Neural cell (in vitro differentiated cells): ENCODE measurements at regions not wholly inside any gene's neighbourhood (a gene's known extent, or its start where the extent isn't known, plus 50 kb on each side); places are given as distances from the start of the nearest gene placed in this dataset.

Experiments
- EP300 ChIP-seq: fragments of 450-650 bp; conservative IDR thresholded peaks from 2 replicates; pipeline ENCODE4 v1.6.1; 2014; ENCODE audit warnings: antibody characterized with exemption, mild to moderate bottlenecking, moderate library complexity; ENCODE audit not compliant: poor library complexity, severe bottlenecking
- EZH2 ChIP-seq: fragments of 200-600, 300-800 bp; shearing (Covaris generic), sonication (generic); IDR thresholded peaks from 2 replicates; pipeline ENCODE4 v1.6.1; 2014; ENCODE audit warnings: antibody characterized with exemption, low read length, borderline replicate concordance, mild to moderate bottlenecking; ENCODE audit not compliant: insufficient read depth, poor library complexity, severe bottlenecking
- MXI1 ChIP-seq: fragments of 450-650 bp; conservative IDR thresholded peaks from 2 replicates; pipeline ENCODE4 v1.6.1; 2014; ENCODE audit warnings: antibody characterized with exemption, mild to moderate bottlenecking; ENCODE audit not compliant: poor library complexity, severe bottlenecking
- POLR2AphosphoS5 ChIP-seq: IDR thresholded peaks from 2 replicates; pipeline ENCODE4 v1.6.1; 2012
- RAD21 ChIP-seq: fragments of 450-650 bp; conservative IDR thresholded peaks from 2 replicates; pipeline ENCODE4 v1.6.1; 2014; ENCODE audit warnings: antibody characterized with exemption, mild to moderate bottlenecking, moderate library complexity
- SMC3 ChIP-seq: fragments of 450-650 bp; conservative IDR thresholded peaks from 2 replicates; pipeline ENCODE4 v1.6.1; 2014; ENCODE audit warnings: antibody characterized with exemption, mild to moderate bottlenecking, moderate library complexity; ENCODE audit not compliant: poor library complexity
- TAF1 ChIP-seq: IDR thresholded peaks from 2 replicates; pipeline ENCODE4 v1.6.1; 2012; ENCODE audit warnings: low read depth
- TF ChIP-seq, protein P1 (sequence below): IDR thresholded peaks from 2 replicates; pipeline ENCODE4 v1.6.1; 2012; ENCODE audit warnings: borderline replicate concordance
- TF ChIP-seq, protein P2 (sequence below): fragments of 450-650 bp; IDR thresholded peaks from 2 replicates; pipeline ENCODE4 v1.5.1; 2014; ENCODE audit warnings: antibody characterized with exemption, mild to moderate bottlenecking, moderate library complexity; ENCODE audit not compliant: poor library complexity, severe bottlenecking

DNA sequence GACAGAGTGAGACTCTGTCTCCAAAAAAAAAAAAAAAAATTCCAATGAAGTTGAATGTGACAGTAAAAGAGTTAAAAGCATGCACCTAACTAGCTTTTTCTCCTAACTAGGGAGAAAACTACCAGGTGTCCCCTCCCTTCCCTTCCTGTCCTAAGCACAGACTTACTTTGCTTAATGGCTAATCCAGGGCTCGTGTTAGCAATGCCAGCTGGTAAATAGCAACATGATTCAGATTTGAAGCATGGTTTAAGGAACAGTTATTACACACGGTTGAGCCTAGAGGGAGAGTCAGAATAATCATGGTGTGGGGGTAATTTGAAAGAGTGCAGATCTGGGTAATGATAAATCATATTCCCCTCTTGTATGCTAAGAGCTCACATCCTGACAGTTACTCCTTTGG, 338.3 kb downstream of the STIM2 start:
- TF ChIP-seq, protein P1, sequence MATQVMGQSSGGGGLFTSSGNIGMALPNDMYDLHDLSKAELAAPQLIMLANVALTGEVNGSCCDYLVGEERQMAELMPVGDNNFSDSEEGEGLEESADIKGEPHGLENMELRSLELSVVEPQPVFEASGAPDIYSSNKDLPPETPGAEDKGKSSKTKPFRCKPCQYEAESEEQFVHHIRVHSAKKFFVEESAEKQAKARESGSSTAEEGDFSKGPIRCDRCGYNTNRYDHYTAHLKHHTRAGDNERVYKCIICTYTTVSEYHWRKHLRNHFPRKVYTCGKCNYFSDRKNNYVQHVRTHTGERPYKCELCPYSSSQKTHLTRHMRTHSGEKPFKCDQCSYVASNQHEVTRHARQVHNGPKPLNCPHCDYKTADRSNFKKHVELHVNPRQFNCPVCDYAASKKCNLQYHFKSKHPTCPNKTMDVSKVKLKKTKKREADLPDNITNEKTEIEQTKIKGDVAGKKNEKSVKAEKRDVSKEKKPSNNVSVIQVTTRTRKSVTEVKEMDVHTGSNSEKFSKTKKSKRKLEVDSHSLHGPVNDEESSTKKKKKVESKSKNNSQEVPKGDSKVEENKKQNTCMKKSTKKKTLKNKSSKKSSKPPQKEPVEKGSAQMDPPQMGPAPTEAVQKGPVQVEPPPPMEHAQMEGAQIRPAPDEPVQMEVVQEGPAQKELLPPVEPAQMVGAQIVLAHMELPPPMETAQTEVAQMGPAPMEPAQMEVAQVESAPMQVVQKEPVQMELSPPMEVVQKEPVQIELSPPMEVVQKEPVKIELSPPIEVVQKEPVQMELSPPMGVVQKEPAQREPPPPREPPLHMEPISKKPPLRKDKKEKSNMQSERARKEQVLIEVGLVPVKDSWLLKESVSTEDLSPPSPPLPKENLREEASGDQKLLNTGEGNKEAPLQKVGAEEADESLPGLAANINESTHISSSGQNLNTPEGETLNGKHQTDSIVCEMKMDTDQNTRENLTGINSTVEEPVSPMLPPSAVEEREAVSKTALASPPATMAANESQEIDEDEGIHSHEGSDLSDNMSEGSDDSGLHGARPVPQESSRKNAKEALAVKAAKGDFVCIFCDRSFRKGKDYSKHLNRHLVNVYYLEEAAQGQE, result no peak
- TF ChIP-seq, protein P2, sequence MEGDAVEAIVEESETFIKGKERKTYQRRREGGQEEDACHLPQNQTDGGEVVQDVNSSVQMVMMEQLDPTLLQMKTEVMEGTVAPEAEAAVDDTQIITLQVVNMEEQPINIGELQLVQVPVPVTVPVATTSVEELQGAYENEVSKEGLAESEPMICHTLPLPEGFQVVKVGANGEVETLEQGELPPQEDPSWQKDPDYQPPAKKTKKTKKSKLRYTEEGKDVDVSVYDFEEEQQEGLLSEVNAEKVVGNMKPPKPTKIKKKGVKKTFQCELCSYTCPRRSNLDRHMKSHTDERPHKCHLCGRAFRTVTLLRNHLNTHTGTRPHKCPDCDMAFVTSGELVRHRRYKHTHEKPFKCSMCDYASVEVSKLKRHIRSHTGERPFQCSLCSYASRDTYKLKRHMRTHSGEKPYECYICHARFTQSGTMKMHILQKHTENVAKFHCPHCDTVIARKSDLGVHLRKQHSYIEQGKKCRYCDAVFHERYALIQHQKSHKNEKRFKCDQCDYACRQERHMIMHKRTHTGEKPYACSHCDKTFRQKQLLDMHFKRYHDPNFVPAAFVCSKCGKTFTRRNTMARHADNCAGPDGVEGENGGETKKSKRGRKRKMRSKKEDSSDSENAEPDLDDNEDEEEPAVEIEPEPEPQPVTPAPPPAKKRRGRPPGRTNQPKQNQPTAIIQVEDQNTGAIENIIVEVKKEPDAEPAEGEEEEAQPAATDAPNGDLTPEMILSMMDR, result no peak
- TF ChIP-seq SMC3 (no peak), TAF1 (no peak), EZH2 (no peak), EP300 (no peak), POLR2AphosphoS5 (no peak), RAD21 (no peak), MXI1 (no peak)
